ENCODE measurements at regions not wholly inside any gene's neighbourhood (a gene's known extent, or its start where the extent isn't known, plus 50 kb on each side); places are given as distances from the start of the nearest gene placed in this dataset.

DNA sequence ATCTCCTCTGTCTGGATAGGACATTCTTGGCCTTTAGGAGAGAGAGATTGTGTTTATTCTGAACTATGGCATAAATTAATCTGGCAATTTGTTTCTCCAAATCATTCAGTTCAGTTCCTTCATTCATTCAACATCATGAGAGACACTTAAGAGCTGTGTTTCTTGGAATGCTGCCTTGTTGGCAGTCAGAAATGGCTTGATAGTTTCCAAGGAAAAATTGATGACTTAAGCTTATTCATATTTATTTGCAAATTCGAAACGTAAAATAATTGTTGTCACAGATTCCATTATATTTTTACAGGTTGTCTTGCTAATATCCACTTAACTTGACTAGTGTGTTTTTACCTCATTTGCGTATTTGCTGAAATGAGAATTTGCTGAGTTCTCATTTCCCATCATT, 393.0 kb downstream of the C12orf75 start:
- Histone ChIP-seq H3K9me3 (ENCODE audit: control insufficient read depth in 3 of 3, low read length in 3 of 3) (no peaks in the 10 kb centered on the region), H3K27me3 (ENCODE audit: control insufficient read depth in 3 of 3, insufficient read depth in 3 of 3, low read length in 3 of 3) (no peaks in the 10 kb centered on the region), H3K4me1 (ENCODE audit: control insufficient read depth in 3 of 3, insufficient read depth in 3 of 3, low read length in 3 of 3) (no peaks in the 10 kb centered on the region), H3K9ac (ENCODE audit: low read depth in 1 of 3, low read length in 3 of 3) (no peak overlapping the region), H3K27ac (ENCODE audit: low read depth, low read length) (no peak overlapping the region), H3K4me3 (ENCODE audit: low read length in 3 of 3) (no peak overlapping the region), H3K36me3 (ENCODE audit: control insufficient read depth in 3 of 3, insufficient read depth in 3 of 3, low read length in 3 of 3) (no peaks in the 10 kb centered on the region)

DNA sequence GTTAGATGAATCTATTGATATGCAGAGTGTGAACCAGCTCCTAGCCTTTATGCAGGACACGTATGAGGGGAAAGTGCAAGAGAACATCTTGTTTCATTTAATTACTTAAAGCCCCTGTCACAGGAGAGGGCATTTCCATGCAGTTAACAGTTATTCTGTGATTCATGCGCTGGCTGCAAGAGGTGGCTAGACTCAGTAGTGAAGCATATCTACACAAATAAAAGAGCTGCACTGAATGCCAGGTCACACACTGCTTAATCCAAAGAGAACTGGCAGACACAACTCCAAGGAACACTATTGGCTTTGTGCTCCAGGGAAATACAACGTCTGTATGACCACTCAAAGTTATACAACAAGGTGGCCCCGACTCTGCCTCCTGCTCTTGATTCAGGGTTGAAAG, 394.1 kb downstream of the C12orf75 start:
- Histone ChIP-seq H3K4me3 (ENCODE audit: low read length in 3 of 3) (no peak overlapping the region), H3K27me3 (ENCODE audit: control insufficient read depth in 3 of 3, insufficient read depth in 3 of 3, low read length in 3 of 3) (no peaks in the 10 kb centered on the region), H3K9ac (ENCODE audit: low read depth in 1 of 3, low read length in 3 of 3) (no peak overlapping the region), H3K9me3 (ENCODE audit: control insufficient read depth in 3 of 3, low read length in 3 of 3) (no peaks in the 10 kb centered on the region), H3K4me1 (ENCODE audit: control insufficient read depth in 3 of 3, insufficient read depth in 3 of 3, low read length in 3 of 3) (no peaks in the 10 kb centered on the region), H3K27ac (ENCODE audit: low read depth, low read length) (no peak overlapping the region), H3K36me3 (ENCODE audit: control insufficient read depth in 3 of 3, insufficient read depth in 3 of 3, low read length in 3 of 3) (no peaks in the 10 kb centered on the region)

DNA sequence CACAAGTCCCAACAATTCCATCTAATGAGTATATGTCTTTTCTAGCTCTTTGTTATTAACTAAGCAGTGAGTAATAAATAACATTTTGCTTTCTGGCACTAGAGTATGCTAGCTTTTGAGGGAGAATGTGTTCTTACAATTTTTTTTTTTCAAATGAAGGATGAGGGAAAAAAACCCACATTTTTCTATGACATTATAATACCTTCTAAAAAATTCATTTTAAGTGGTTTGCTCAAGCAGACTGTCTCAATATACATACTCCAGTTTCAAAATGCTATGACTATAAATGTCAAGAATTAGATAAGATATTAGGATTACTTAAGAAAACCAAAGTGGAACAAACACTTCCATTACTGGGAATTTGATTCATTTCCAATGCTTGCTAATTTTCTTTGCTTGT, 394.6 kb downstream of the C12orf75 start:
- Histone ChIP-seq H3K27ac (ENCODE audit: low read depth, low read length) (no peak overlapping the region), H3K9ac (ENCODE audit: low read depth in 1 of 3, low read length in 3 of 3) (no peak overlapping the region), H3K36me3 (ENCODE audit: control insufficient read depth in 3 of 3, insufficient read depth in 3 of 3, low read length in 3 of 3) (no peaks in the 10 kb centered on the region), H3K9me3 (ENCODE audit: control insufficient read depth in 3 of 3, low read length in 3 of 3) (no peaks in the 10 kb centered on the region), H3K4me1 (ENCODE audit: control insufficient read depth in 3 of 3, insufficient read depth in 3 of 3, low read length in 3 of 3) (no peaks in the 10 kb centered on the region), H3K27me3 (ENCODE audit: control insufficient read depth in 3 of 3, insufficient read depth in 3 of 3, low read length in 3 of 3) (no peaks in the 10 kb centered on the region), H3K4me3 (ENCODE audit: low read length in 3 of 3) (no peak overlapping the region)

DNA sequence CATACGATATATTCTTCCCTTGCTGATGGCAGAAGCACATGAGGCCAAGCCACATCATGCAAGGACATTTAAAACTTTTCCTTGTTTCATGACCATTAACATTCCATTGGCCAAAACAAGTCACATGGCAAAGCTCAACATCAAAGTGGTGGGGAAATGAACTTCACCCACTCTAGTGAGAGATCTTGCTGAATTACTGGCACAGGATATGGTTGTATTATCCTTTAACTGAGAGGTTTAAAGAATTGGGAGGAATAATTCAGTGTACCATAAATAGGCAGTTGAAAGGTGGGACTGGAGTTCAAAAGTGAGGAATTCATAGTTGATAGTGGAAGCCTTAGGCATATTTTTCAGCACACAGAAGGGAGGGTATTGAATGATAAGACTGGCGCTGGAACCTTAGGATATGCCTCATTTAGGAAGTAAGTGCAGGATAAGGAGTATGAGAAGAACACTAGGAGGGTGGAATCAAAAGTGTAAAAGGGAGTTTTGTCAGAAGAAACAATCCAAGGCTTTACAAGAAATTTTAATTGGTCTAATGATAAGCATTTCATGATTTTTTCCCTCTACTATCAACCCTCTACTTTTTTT, 398.8 kb downstream of the C12orf75 start:
- peaks cover 0 to 2% (median 0%) of the 10 kb centered on the region in 3 donors for H3K4me1 ChIP-seq (ENCODE audit: control insufficient read depth in 3 of 3, insufficient read depth in 3 of 3, low read length in 3 of 3)
- H3K36me3 ChIP-seq (ENCODE audit: control insufficient read depth in 3 of 3, insufficient read depth in 3 of 3, low read length in 3 of 3): no peaks in the 10 kb centered on the region
- H3K9me3 ChIP-seq (ENCODE audit: control insufficient read depth in 3 of 3, low read length in 3 of 3): no peaks in the 10 kb centered on the region
- no peak overlapping the region for H3K27ac ChIP-seq (ENCODE audit: low read depth, low read length)
- no peaks in the 10 kb centered on the region for H3K27me3 ChIP-seq (ENCODE audit: control insufficient read depth in 3 of 3, insufficient read depth in 3 of 3, low read length in 3 of 3)
- H3K9ac ChIP-seq (ENCODE audit: low read depth in 1 of 3, low read length in 3 of 3): no peak overlapping the region
- H3K4me3 ChIP-seq (ENCODE audit: low read length in 3 of 3): no peak overlapping the region

DNA sequence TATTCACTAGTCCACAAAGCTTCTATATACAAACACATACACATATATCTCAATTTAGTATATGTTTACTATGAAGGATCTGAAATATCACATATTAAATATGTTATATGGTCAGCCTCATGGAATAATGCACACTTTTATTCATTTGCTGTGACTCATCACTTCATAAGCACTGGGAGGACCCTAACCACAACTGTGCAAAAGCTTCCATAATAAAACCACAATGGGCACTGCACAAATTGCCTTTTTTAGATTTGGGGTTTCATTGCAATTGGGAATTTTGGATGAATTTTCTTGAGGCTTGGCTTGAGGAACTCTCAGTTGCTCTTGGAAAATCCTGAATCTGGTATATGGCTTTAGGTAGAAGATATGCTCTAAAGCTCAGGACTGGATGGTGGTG, 399.4 kb downstream of the C12orf75 start:
- Histone ChIP-seq H3K27ac (ENCODE audit: low read depth, low read length) (no peak overlapping the region), H3K4me1 (ENCODE audit: control insufficient read depth in 3 of 3, insufficient read depth in 3 of 3, low read length in 3 of 3) (peaks cover 0 to 2% (median 0%) of the 10 kb centered on the region in 3 donors), H3K27me3 (ENCODE audit: control insufficient read depth in 3 of 3, insufficient read depth in 3 of 3, low read length in 3 of 3) (no peaks in the 10 kb centered on the region), H3K9me3 (ENCODE audit: control insufficient read depth in 3 of 3, low read length in 3 of 3) (no peaks in the 10 kb centered on the region), H3K9ac (ENCODE audit: low read depth in 1 of 3, low read length in 3 of 3) (no peak overlapping the region), H3K36me3 (ENCODE audit: control insufficient read depth in 3 of 3, insufficient read depth in 3 of 3, low read length in 3 of 3) (no peaks in the 10 kb centered on the region), H3K4me3 (ENCODE audit: low read length in 3 of 3) (no peak overlapping the region)

DNA sequence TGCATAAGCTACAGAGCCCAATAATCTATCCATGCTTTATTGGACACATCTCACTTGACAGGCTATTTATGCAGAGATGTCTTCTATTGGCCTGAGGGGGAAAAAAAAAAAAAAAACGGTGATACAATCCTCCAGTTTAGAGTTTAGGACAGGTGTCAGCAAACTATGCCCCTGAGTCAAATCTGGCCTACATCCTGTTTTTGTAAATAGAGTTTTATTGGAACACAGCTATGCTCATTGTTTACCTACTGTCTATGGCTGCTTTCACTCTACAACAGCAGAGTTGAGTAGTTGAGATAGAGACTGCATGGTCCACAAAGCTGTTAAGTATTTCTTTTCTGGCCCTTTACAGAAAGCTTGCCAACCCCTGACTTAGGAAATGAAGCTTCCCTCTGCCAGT, 403.1 kb downstream of the C12orf75 start:
- H3K4me1 ChIP-seq (ENCODE audit: control insufficient read depth in 3 of 3, insufficient read depth in 3 of 3, low read length in 3 of 3): peaks cover 0 to 3% (median 2%) of the 10 kb centered on the region in 3 donors
- no peaks in the 10 kb centered on the region for H3K27me3 ChIP-seq (ENCODE audit: control insufficient read depth in 3 of 3, insufficient read depth in 3 of 3, low read length in 3 of 3)
- H3K9ac ChIP-seq (ENCODE audit: low read depth in 1 of 3, low read length in 3 of 3): no peak overlapping the region
- H3K4me3 ChIP-seq (ENCODE audit: low read length in 3 of 3): no peak overlapping the region
- H3K36me3 ChIP-seq (ENCODE audit: control insufficient read depth in 3 of 3, insufficient read depth in 3 of 3, low read length in 3 of 3): no peaks in the 10 kb centered on the region
- H3K27ac ChIP-seq (ENCODE audit: low read depth, low read length): no peak overlapping the region
- H3K9me3 ChIP-seq (ENCODE audit: control insufficient read depth in 3 of 3, low read length in 3 of 3): no peaks in the 10 kb centered on the region

DNA sequence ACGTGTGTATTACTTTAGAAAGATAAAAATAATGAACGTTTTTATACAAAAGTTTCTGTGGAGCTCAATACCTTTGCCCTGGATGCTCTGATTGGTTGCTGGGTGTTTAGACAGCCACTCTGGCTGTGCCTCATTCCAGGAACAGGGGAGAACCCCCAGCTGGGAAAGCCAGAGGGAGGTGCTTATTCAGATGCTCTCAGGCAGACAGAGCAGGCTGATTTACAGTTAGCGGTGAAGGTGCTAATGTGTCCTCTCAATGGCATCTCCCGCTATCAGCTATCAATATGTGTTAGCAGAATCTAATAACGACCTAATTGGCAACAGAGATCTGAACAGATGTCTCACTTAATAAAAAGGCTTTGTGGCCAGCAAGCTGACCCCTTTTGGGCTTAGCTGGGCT, 402.3 kb downstream of the NUAK1 start:
- Histone ChIP-seq H3K36me3 (ENCODE audit: control insufficient read depth in 3 of 3, insufficient read depth in 3 of 3, low read length in 3 of 3) (no peaks in the 10 kb centered on the region), H3K27me3 (ENCODE audit: control insufficient read depth in 3 of 3, insufficient read depth in 3 of 3, low read length in 3 of 3) (no peaks in the 10 kb centered on the region), H3K4me3 (ENCODE audit: low read length in 3 of 3) (no peak overlapping the region), H3K9me3 (ENCODE audit: control insufficient read depth in 3 of 3, low read length in 3 of 3) (no peaks in the 10 kb centered on the region), H3K9ac (ENCODE audit: low read depth in 1 of 3, low read length in 3 of 3) (no peak overlapping the region), H3K4me1 (ENCODE audit: control insufficient read depth in 3 of 3, insufficient read depth in 3 of 3, low read length in 3 of 3) (peaks cover 10 to 17% (median 11%) of the 10 kb centered on the region in 3 donors), H3K27ac (ENCODE audit: low read depth, low read length) (no peak overlapping the region)

DNA sequence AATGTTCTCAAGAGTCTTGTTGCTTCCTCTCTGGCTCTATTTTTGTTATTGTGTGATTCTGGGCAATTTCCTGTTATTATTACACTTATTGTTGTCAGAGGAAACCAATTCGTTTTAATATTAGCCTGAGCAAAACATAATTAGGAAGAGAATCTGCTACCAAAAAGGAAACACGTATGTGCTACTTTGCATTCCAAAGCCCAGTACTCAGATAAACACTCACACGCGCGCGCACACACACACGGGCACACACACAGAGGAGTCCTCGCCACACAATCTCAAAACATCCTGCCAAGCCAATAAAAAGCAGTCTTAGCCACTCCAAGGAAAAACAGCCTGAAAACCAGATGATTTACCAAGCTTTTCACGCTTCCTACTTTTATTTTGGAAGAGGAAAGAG, 400.7 kb downstream of the NUAK1 start:
- no peaks in the 10 kb centered on the region for H3K36me3 ChIP-seq (ENCODE audit: control insufficient read depth in 3 of 3, insufficient read depth in 3 of 3, low read length in 3 of 3)
- peak overlapping the region; percentile 38 for H3K27ac ChIP-seq (ENCODE audit: low read depth, low read length)
- H3K4me3 ChIP-seq (ENCODE audit: low read length in 3 of 3): no peak overlapping the region
- H3K27me3 ChIP-seq (ENCODE audit: control insufficient read depth in 3 of 3, insufficient read depth in 3 of 3, low read length in 3 of 3): no peaks in the 10 kb centered on the region
- no peak overlapping the region for H3K9ac ChIP-seq (ENCODE audit: low read depth in 1 of 3, low read length in 3 of 3)
- peaks cover 21 to 28% (median 23%) of the 10 kb centered on the region in 3 donors for H3K4me1 ChIP-seq (ENCODE audit: control insufficient read depth in 3 of 3, insufficient read depth in 3 of 3, low read length in 3 of 3)
- H3K9me3 ChIP-seq (ENCODE audit: control insufficient read depth in 3 of 3, low read length in 3 of 3): no peaks in the 10 kb centered on the region

DNA sequence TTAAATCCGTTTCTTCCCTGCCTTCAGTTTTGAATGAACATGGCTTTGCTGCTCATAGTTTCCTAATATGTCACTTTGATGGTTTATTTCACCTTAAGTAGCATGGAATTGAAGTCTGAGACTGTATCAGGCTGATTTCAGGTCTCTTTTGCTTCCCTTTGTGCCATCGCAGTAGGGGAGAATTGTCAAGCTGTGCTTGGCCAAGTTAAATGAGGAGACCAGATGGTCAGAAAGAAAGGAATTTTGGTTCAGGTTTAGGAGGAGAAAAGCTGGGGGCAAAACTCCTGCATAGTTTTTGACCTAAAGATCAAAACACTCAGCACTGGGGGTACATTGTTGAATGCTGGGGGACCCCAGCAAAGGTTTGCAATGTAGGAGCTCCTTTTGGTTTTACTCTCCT, 398.4 kb downstream of the NUAK1 start:
- Histone ChIP-seq H3K4me1 (ENCODE audit: control insufficient read depth in 3 of 3, insufficient read depth in 3 of 3, low read length in 3 of 3) (peaks cover 21 to 26% (median 23%) of the 10 kb centered on the region in 3 donors), H3K27ac (ENCODE audit: low read depth, low read length) (no peak overlapping the region), H3K27me3 (ENCODE audit: control insufficient read depth in 3 of 3, insufficient read depth in 3 of 3, low read length in 3 of 3) (no peaks in the 10 kb centered on the region), H3K9ac (ENCODE audit: low read depth in 1 of 3, low read length in 3 of 3) (no peak overlapping the region), H3K4me3 (ENCODE audit: low read length in 3 of 3) (no peak overlapping the region), H3K9me3 (ENCODE audit: control insufficient read depth in 3 of 3, low read length in 3 of 3) (no peaks in the 10 kb centered on the region), H3K36me3 (ENCODE audit: control insufficient read depth in 3 of 3, insufficient read depth in 3 of 3, low read length in 3 of 3) (no peaks in the 10 kb centered on the region)

DNA sequence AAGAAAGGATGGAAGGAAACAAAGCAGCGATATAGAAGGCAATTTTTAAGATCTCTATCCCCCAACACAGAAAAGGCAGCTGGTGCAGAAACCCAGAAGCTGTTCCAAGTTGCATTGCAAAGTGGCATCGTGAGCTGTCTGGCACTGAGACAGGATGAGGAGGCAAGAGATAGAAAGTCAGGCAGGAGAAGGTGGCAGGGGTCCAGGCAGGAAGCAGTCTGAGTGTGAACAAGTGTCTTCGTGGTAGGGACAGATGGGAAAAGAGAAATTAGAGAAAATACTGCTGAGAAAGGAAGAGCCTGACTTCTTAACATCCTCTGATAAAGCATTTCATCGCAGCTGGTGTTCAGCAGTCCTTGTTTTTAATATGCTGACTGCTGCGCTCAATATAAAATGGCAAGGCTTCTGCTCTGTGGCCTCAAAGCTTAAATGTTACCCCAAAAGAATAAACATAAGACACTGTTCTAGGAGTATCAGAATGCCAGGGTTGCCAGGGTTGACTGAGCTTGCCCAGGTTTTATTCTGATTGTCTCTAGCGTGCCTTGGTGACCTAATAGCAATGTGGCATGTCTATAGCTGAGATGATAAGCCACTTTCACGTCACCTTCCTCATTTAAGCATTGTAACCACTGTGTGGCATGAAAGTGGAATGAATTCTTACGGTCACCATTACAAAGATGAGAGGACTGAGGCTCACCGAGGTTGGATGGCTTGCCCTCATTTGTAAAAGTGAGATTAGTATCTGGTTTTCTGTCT, 397.6 kb downstream of the NUAK1 start:
- Histone ChIP-seq H3K4me3 (ENCODE audit: low read length in 3 of 3) (peak overlapping the region in 2 of 3 donors; percentile 9 to 45), H3K27ac (ENCODE audit: low read depth, low read length) (peak overlapping the region; percentile 29), H3K9me3 (ENCODE audit: control insufficient read depth in 3 of 3, low read length in 3 of 3) (no peaks in the 10 kb centered on the region), H3K27me3 (ENCODE audit: control insufficient read depth in 3 of 3, insufficient read depth in 3 of 3, low read length in 3 of 3) (no peaks in the 10 kb centered on the region), H3K9ac (ENCODE audit: low read depth in 1 of 3, low read length in 3 of 3) (no peak overlapping the region), H3K4me1 (ENCODE audit: control insufficient read depth in 3 of 3, insufficient read depth in 3 of 3, low read length in 3 of 3) (peaks cover 21 to 26% (median 23%) of the 10 kb centered on the region in 3 donors), H3K36me3 (ENCODE audit: control insufficient read depth in 3 of 3, insufficient read depth in 3 of 3, low read length in 3 of 3) (no peaks in the 10 kb centered on the region)
